GM23338 (cell line): ENCODE measurements at regions not wholly inside any gene's neighbourhood (a gene's known extent, or its start where the extent isn't known, plus 50 kb on each side); places are given as distances from the start of the nearest gene placed in this dataset.

Source experiments
- ATAC-seq: fragments of 200-7000 bp; cut with Tn5 transposase; 3 replicates; pipeline ENCODE4 v1.9.1; 2020
- DNase-seq: peaks from one replicate; pipeline ENCODE4 v3.0.0-alpha.2; 2015; ENCODE audit warnings: low spot score
- H2AFZ ChIP-seq: fragments of 200-600 bp; sonication (generic); 2 replicates; pipeline ENCODE4 v1.8.0; 2016; ENCODE audit warnings: antibody characterized with exemption, mild to moderate bottlenecking, moderate library complexity
- H3F3A ChIP-seq: fragments of 200-600 bp; sonication (generic); replicated peaks from 2 replicates; pipeline ENCODE4 v1.8.0; 2017; ENCODE audit warnings: antibody characterized with exemption, mixed run types, low read depth
- H3K27ac ChIP-seq: fragments of 200-600 bp; sonication (generic); 2 replicates; pipeline ENCODE4 v1.6.1; 2016; ENCODE audit warnings: low read depth
- H3K27me3 ChIP-seq: fragments of 200-600 bp; sonication (generic); 2 replicates; pipeline ENCODE4 v1.8.0; 2016; ENCODE audit warnings: mild to moderate bottlenecking, mixed run types, moderate library complexity; ENCODE audit not compliant: insufficient read depth
- H3K36me3 ChIP-seq: fragments of 200-600 bp; sonication (generic); 2 replicates; pipeline ENCODE4 v1.8.0; 2016; ENCODE audit warnings: mild to moderate bottlenecking; ENCODE audit not compliant: insufficient read depth
- H3K4me1 ChIP-seq: fragments of 200-600 bp; sonication (generic); 2 replicates; pipeline ENCODE4 v1.8.0; 2016; ENCODE audit warnings: mild to moderate bottlenecking, moderate library complexity; ENCODE audit not compliant: insufficient read depth
- H3K4me2 ChIP-seq: fragments of 200-600 bp; sonication (generic); 2 replicates; pipeline ENCODE4 v1.7.1; 2017; ENCODE audit warnings: mixed run types
- H3K4me3 ChIP-seq: fragments of 200-600 bp; sonication (generic); 2 replicates; pipeline ENCODE4 v1.6.1; 2016; ENCODE audit warnings: mixed run types
- H3K79me2 ChIP-seq: fragments of 200-600 bp; sonication (generic); replicated peaks from 2 replicates; pipeline ENCODE4 v1.8.0; 2017; ENCODE audit warnings: mild to moderate bottlenecking; ENCODE audit not compliant: insufficient read depth
- H3K9me2 ChIP-seq: fragments of 200-600 bp; sonication (generic); 2 replicates; pipeline ENCODE4 v1.8.0; 2017; ENCODE audit not compliant: insufficient read depth
- H4K20me1 ChIP-seq: fragments of 200-600 bp; sonication (generic); replicated peaks from 2 replicates; pipeline ENCODE4 v1.8.0; 2017; ENCODE audit warnings: mild to moderate bottlenecking; ENCODE audit not compliant: insufficient read depth
- H3K27ac Mint-ChIP-seq: 2 replicates; pipeline ENCODE4 v1.8.0; 2020; ENCODE audit warnings: inconsistent platforms, mild to moderate bottlenecking, moderate library complexity, mixed read lengths
- H3K27me3 Mint-ChIP-seq: 3 replicates; pipeline ENCODE4 v1.8.0; 2022; ENCODE audit warnings: low read depth, mild to moderate bottlenecking, moderate library complexity, mixed read lengths, inconsistent platforms; ENCODE audit not compliant: insufficient read depth, poor library complexity
- H3K36me3 Mint-ChIP-seq: 3 replicates; pipeline ENCODE4 v1.8.0; 2021; ENCODE audit warnings: low read depth, mild to moderate bottlenecking, inconsistent platforms, moderate library complexity, mixed read lengths
- H3K4me1 Mint-ChIP-seq: 3 replicates; pipeline ENCODE4 v1.8.0; 2020; ENCODE audit warnings: mild to moderate bottlenecking, inconsistent platforms, mixed read lengths
- H3K4me3 Mint-ChIP-seq: 3 replicates; pipeline ENCODE4 v1.8.0; 2021; ENCODE audit warnings: moderate library complexity, mild to moderate bottlenecking, inconsistent platforms, mixed read lengths
- H3K9me3 Mint-ChIP-seq: 3 replicates; pipeline ENCODE4 v1.8.0; 2020; ENCODE audit warnings: moderate library complexity, mild to moderate bottlenecking, inconsistent platforms, mixed read lengths
- CREB1 ChIP-seq: fragments of 250-450 bp; sonication (Bioruptor Pico); IDR thresholded peaks from 2 replicates; pipeline ENCODE4 v1.5.0; 2020; ENCODE audit warnings: low read depth, mild to moderate bottlenecking, moderate library complexity
- EZH2 ChIP-seq: fragments of 200-600 bp; sonication (generic); IDR thresholded peaks from one replicate; pipeline ENCODE4 v1.8.0; 2017; ENCODE audit warnings: antibody characterized with exemption, mild to moderate bottlenecking, low read depth; ENCODE audit not compliant: unreplicated experiment
- EZH2phosphoT487 ChIP-seq: fragments of 200-600 bp; sonication (generic); IDR thresholded peaks from one replicate; pipeline ENCODE4 v1.8.1; 2018; ENCODE audit warnings: antibody characterized with exemption; ENCODE audit not compliant: unreplicated experiment
- JUNB ChIP-seq: IDR thresholded peaks from one replicate; pipeline ENCODE4 v1.6.1; 2016; ENCODE audit warnings: antibody characterized with exemption; ENCODE audit not compliant: unreplicated experiment
- NANOG ChIP-seq: IDR thresholded peaks from 2 replicates; pipeline ENCODE4 v1.6.1; 2016; ENCODE audit warnings: antibody characterized with exemption, borderline replicate concordance
- POLR2AphosphoS5 ChIP-seq: IDR thresholded peaks from 2 replicates; pipeline ENCODE4 v1.6.1; 2016; ENCODE audit warnings: antibody characterized with exemption, low read depth
- STAT1 ChIP-seq: IDR thresholded peaks from one replicate; pipeline ENCODE4 v1.6.1; 2016; ENCODE audit warnings: antibody characterized with exemption; ENCODE audit not compliant: unreplicated experiment
- ZNF114 ChIP-seq: fragments of 250-450 bp; sonication (Bioruptor Pico); IDR thresholded peaks from 2 replicates; pipeline ENCODE4 v1.5.0; 2020; ENCODE audit warnings: mild to moderate bottlenecking, moderate library complexity
- ZNF331 ChIP-seq: fragments of 250-450 bp; sonication (Bioruptor Pico); IDR thresholded peaks from 2 replicates; pipeline ENCODE4 v1.5.0; 2020; ENCODE audit warnings: low read depth, mild to moderate bottlenecking, moderate library complexity
- TF ChIP-seq, protein P1 (sequence below), 2 experiments: fragments of 200-600 bp in 1 of 2; sonication (generic) in 1 of 2; conservative IDR thresholded peaks; 2 replicates each; pipeline versions ENCODE4 v1.5.1 to v1.6.1; 2016 to 2017; ENCODE audit warnings: antibody characterized with exemption in 2 of 2, low read depth in 2 of 2, mild to moderate bottlenecking in 2 of 2, moderate library complexity in 1 of 2
- TF ChIP-seq, protein P2 (sequence below): fragments of 250-450 bp; sonication (Bioruptor Pico); IDR thresholded peaks from 2 replicates; pipeline ENCODE4 v1.5.0; 2020; ENCODE audit warnings: mild to moderate bottlenecking, moderate library complexity
- TF ChIP-seq, protein P3 (sequence below): IDR thresholded peaks from one replicate; pipeline ENCODE4 v1.6.1; 2018; ENCODE audit warnings: antibody characterized with exemption; ENCODE audit not compliant: unreplicated experiment
- TF ChIP-seq, protein P4 (sequence below): IDR thresholded peaks from 2 replicates; pipeline ENCODE4 v1.6.1; 2016; ENCODE audit warnings: antibody characterized with exemption

DNA sequence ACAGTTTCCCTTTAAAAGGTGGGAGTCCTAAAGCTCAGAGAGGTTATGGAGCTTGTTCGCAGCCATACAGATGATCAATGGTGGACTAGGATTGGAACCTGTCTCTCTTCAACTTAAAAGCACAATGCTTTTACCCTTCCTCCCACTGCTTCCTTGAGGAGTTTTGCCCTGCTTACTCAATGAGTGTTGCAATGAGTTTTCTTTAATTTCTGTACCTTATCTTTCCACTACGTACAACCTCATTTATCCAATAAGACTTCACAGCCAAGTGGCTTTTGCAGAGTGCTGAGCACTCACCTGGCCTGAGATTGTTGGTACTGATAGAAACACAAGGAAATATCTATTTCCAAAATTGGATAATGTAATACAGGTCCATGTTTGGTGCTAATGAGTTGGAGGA, 64.7 kb upstream of the ANKRD55 start:
- peaks cover 8% of the 10 kb centered on the region; the same call in 2 of the 3 replicates for H3K36me3 Mint-ChIP-seq
- peaks cover 13% of the 10 kb centered on the region for H3K9me3 Mint-ChIP-seq
- H3F3A ChIP-seq, result no peaks in the 10 kb centered on the region
- H3K36me3 ChIP-seq, result no peaks in the 10 kb centered on the region
- H3K4me3 Mint-ChIP-seq, result no peak overlapping the region
- H3K4me2 ChIP-seq, result no peak overlapping the region
- TF ChIP-seq EZH2phosphoT487 (no peak), JUNB (no peak), POLR2AphosphoS5 (no peak), ZNF331 (CRISPR knock-in tag) (no peak), EZH2 (no peak), STAT1 (no peak), ZNF114 (no peak), NANOG (no peak), CREB1 (CRISPR knock-in tag) (no peak)
- TF ChIP-seq, protein P1, sequence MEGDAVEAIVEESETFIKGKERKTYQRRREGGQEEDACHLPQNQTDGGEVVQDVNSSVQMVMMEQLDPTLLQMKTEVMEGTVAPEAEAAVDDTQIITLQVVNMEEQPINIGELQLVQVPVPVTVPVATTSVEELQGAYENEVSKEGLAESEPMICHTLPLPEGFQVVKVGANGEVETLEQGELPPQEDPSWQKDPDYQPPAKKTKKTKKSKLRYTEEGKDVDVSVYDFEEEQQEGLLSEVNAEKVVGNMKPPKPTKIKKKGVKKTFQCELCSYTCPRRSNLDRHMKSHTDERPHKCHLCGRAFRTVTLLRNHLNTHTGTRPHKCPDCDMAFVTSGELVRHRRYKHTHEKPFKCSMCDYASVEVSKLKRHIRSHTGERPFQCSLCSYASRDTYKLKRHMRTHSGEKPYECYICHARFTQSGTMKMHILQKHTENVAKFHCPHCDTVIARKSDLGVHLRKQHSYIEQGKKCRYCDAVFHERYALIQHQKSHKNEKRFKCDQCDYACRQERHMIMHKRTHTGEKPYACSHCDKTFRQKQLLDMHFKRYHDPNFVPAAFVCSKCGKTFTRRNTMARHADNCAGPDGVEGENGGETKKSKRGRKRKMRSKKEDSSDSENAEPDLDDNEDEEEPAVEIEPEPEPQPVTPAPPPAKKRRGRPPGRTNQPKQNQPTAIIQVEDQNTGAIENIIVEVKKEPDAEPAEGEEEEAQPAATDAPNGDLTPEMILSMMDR (conservative IDR thresholded peaks at IDR 0.05; ENCODE audit: low read depth in 2 of 2), result no peak
- TF ChIP-seq, protein P2, sequence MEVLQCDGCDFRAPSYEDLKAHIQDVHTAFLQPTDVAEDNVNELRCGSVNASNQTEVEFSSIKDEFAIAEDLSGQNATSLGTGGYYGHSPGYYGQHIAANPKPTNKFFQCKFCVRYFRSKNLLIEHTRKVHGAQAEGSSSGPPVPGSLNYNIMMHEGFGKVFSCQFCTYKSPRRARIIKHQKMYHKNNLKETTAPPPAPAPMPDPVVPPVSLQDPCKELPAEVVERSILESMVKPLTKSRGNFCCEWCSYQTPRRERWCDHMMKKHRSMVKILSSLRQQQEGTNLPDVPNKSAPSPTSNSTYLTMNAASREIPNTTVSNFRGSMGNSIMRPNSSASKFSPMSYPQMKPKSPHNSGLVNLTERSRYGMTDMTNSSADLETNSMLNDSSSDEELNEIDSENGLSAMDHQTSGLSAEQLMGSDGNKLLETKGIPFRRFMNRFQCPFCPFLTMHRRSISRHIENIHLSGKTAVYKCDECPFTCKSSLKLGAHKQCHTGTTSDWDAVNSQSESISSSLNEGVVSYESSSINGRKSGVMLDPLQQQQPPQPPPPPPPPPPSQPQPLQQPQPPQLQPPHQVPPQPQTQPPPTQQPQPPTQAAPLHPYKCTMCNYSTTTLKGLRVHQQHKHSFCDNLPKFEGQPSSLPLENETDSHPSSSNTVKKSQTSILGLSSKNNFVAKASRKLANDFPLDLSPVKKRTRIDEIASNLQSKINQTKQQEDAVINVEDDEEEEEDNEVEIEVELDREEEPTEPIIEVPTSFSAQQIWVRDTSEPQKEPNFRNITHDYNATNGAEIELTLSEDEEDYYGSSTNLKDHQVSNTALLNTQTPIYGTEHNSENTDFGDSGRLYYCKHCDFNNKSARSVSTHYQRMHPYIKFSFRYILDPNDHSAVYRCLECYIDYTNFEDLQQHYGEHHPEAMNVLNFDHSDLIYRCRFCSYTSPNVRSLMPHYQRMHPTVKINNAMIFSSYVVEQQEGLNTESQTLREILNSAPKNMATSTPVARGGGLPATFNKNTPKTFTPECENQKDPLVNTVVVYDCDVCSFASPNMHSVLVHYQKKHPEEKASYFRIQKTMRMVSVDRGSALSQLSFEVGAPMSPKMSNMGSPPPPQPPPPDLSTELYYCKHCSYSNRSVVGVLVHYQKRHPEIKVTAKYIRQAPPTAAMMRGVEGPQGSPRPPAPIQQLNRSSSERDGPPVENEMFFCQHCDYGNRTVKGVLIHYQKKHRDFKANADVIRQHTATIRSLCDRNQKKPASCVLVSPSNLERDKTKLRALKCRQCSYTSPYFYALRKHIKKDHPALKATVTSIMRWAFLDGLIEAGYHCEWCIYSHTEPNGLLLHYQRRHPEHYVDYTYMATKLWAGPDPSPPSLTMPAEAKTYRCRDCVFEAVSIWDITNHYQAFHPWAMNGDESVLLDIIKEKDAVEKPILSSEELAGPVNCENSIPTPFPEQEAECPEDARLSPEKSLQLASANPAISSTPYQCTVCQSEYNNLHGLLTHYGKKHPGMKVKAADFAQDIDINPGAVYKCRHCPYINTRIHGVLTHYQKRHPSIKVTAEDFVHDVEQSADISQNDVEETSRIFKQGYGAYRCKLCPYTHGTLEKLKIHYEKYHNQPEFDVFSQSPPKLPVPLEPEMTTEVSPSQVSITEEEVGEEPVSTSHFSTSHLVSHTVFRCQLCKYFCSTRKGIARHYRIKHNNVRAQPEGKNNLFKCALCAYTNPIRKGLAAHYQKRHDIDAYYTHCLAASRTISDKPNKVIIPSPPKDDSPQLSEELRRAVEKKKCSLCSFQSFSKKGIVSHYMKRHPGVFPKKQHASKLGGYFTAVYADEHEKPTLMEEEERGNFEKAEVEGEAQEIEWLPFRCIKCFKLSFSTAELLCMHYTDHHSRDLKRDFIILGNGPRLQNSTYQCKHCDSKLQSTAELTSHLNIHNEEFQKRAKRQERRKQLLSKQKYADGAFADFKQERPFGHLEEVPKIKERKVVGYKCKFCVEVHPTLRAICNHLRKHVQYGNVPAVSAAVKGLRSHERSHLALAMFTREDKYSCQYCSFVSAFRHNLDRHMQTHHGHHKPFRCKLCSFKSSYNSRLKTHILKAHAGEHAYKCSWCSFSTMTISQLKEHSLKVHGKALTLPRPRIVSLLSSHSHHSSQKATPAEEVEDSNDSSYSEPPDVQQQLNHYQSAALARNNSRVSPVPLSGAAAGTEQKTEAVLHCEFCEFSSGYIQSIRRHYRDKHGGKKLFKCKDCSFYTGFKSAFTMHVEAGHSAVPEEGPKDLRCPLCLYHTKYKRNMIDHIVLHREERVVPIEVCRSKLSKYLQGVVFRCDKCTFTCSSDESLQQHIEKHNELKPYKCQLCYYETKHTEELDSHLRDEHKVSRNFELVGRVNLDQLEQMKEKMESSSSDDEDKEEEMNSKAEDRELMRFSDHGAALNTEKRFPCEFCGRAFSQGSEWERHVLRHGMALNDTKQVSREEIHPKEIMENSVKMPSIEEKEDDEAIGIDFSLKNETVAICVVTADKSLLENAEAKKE, result no peak
- TF ChIP-seq, protein P3, sequence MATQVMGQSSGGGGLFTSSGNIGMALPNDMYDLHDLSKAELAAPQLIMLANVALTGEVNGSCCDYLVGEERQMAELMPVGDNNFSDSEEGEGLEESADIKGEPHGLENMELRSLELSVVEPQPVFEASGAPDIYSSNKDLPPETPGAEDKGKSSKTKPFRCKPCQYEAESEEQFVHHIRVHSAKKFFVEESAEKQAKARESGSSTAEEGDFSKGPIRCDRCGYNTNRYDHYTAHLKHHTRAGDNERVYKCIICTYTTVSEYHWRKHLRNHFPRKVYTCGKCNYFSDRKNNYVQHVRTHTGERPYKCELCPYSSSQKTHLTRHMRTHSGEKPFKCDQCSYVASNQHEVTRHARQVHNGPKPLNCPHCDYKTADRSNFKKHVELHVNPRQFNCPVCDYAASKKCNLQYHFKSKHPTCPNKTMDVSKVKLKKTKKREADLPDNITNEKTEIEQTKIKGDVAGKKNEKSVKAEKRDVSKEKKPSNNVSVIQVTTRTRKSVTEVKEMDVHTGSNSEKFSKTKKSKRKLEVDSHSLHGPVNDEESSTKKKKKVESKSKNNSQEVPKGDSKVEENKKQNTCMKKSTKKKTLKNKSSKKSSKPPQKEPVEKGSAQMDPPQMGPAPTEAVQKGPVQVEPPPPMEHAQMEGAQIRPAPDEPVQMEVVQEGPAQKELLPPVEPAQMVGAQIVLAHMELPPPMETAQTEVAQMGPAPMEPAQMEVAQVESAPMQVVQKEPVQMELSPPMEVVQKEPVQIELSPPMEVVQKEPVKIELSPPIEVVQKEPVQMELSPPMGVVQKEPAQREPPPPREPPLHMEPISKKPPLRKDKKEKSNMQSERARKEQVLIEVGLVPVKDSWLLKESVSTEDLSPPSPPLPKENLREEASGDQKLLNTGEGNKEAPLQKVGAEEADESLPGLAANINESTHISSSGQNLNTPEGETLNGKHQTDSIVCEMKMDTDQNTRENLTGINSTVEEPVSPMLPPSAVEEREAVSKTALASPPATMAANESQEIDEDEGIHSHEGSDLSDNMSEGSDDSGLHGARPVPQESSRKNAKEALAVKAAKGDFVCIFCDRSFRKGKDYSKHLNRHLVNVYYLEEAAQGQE, result no peak
- TF ChIP-seq, protein P4, sequence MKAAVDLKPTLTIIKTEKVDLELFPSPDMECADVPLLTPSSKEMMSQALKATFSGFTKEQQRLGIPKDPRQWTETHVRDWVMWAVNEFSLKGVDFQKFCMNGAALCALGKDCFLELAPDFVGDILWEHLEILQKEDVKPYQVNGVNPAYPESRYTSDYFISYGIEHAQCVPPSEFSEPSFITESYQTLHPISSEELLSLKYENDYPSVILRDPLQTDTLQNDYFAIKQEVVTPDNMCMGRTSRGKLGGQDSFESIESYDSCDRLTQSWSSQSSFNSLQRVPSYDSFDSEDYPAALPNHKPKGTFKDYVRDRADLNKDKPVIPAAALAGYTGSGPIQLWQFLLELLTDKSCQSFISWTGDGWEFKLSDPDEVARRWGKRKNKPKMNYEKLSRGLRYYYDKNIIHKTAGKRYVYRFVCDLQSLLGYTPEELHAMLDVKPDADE, result no peak
- H3K27me3 Mint-ChIP-seq, result no peaks in the 10 kb centered on the region
- 0 out of 2 replicates have a peak, but pooled peaks cover 7% of the 10 kb centered on the region for H3K9me2 ChIP-seq
- H3K79me2 ChIP-seq, result no peaks in the 10 kb centered on the region
- no peaks in the 10 kb centered on the region for H3K4me1 Mint-ChIP-seq
- H3K4me1 ChIP-seq, result no peaks in the 10 kb centered on the region
- H3K27ac Mint-ChIP-seq, result no peak overlapping the region
- no peak overlapping the region for H2AFZ ChIP-seq
- DNase-seq (no peak), ATAC-seq (no peak)
- H3K27me3 ChIP-seq, result no peaks in the 10 kb centered on the region
- H3K4me3 ChIP-seq, result no peak overlapping the region
- no peaks in the 10 kb centered on the region for H4K20me1 ChIP-seq
- no peak overlapping the region for H3K27ac ChIP-seq
